ENCODE measurements at regions not wholly inside any gene's neighbourhood (a gene's known extent, or its start where the extent isn't known, plus 50 kb on each side); places are given as distances from the start of the nearest gene placed in this dataset.

DNA sequence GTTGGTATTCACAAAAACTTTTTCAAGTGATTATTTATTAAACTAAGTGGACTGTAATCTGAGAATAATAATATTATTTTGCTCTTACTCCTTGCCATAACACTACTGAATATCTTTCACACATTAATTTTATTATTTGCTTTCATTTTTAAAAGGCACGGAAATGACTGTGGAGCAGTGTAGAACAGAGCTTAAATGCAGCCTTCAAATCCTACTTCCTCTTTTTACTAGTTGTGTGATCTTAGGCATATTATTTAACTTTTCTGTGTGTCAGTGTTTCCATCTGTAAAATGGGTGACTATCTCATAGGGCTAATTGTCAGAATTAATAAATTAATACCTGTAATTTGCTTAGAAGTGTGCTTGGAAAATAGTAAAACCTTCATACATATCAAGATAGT, 55.5 kb upstream of the SLC8A1 start:
- no peak overlapping the region for H3K27ac ChIP-seq
- no peak for TF ChIP-seq POLR2A (IDR thresholded peaks at IDR 0.05)
- TF ChIP-seq, protein P1, sequence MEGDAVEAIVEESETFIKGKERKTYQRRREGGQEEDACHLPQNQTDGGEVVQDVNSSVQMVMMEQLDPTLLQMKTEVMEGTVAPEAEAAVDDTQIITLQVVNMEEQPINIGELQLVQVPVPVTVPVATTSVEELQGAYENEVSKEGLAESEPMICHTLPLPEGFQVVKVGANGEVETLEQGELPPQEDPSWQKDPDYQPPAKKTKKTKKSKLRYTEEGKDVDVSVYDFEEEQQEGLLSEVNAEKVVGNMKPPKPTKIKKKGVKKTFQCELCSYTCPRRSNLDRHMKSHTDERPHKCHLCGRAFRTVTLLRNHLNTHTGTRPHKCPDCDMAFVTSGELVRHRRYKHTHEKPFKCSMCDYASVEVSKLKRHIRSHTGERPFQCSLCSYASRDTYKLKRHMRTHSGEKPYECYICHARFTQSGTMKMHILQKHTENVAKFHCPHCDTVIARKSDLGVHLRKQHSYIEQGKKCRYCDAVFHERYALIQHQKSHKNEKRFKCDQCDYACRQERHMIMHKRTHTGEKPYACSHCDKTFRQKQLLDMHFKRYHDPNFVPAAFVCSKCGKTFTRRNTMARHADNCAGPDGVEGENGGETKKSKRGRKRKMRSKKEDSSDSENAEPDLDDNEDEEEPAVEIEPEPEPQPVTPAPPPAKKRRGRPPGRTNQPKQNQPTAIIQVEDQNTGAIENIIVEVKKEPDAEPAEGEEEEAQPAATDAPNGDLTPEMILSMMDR (IDR thresholded peaks at IDR 0.05) = no peak
- WGBS (ENCODE audit: insufficient coverage, low coverage, low lambda C conversion rate, missing lambda C conversion rate) = 45% methylated on average over 1 of the region's 1 CpG
- no peak overlapping the region for H3K4me3 ChIP-seq
- H3K27me3 ChIP-seq = no peaks in the 10 kb centered on the region
- ATAC-seq (no peak), DNase-seq (no peak)
- H3K4me1 ChIP-seq = no peaks in the 10 kb centered on the region
- no peaks in the 10 kb centered on the region for H3K9me3 ChIP-seq
- intact Hi-C loops (cut with DNase I) = no loop called here
- H3K36me3 ChIP-seq = no peaks in the 10 kb centered on the region

DNA sequence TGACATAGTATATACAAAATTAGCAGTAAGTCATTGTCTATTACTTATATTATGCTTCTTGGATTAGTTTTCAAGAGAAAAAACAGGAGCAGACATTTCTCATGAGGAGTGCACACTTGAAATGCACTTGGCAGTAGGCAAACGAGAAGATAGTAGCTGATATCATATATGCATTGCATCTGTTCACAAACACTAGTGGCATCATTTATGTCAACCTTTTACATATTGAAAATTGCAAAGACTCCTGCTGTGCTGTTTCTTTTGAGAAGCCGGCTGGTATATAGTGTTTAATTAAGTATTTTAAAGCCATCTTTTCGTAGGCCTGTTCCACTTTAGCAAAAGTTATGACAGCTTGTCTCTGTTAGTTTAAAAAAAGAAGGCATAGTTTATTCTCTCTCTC, 58.4 kb upstream of the SLC8A1 start:
- ATAC-seq (no peak), DNase-seq (no peak)
- 37% methylated on average over 3 of the region's 3 CpGs for WGBS (ENCODE audit: insufficient coverage, low coverage, low lambda C conversion rate, missing lambda C conversion rate)
- H3K27me3 ChIP-seq = no peaks in the 10 kb centered on the region
- H3K4me1 ChIP-seq = no peaks in the 10 kb centered on the region
- H3K36me3 ChIP-seq = no peaks in the 10 kb centered on the region
- TF ChIP-seq, protein P1 (IDR thresholded peaks at IDR 0.05) = no peak
- TF ChIP-seq POLR2A (IDR thresholded peaks at IDR 0.05) = no peak
- H3K27ac ChIP-seq = no peak overlapping the region
- intact Hi-C loops (cut with DNase I) = no loop called here
- no peak overlapping the region for H3K4me3 ChIP-seq
- H3K9me3 ChIP-seq = no peaks in the 10 kb centered on the region

DNA sequence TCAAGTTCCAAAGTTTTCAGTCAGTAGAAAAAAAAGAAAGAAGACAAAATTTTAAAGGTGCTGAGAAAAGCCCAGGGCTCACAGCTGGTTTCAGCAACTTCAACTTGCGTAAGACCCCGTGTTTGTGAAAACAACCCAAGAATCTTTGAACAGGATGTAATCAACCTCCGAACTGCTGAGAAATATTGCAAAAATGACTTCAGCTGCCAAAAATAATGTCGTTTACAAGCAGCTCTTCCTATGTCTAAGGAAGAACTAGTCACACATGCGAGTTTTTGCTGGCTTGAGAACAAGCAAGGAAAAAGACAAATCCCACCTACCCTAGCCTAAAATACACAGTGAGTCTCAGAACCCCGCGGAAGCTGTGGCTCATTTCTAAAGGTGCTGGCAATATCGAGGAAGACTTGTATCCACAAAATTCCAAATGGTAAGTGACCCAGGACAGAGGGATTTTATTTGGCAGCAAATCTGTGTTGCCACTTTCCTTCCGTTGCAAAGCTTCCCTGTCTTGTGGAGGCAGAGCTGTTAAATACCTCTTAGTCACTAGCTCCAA, 59.8 kb upstream of the SLC8A1 start:
- intact Hi-C loops (cut with DNase I) = no loop called here
- TF ChIP-seq POLR2A (IDR thresholded peaks at IDR 0.05) = peak; percentile 34
- TF ChIP-seq, protein P1 (IDR thresholded peaks at IDR 0.05) = no peak
- 14% methylated on average over 9 of the region's 9 CpGs for WGBS (ENCODE audit: insufficient coverage, low coverage, low lambda C conversion rate, missing lambda C conversion rate)

DNA sequence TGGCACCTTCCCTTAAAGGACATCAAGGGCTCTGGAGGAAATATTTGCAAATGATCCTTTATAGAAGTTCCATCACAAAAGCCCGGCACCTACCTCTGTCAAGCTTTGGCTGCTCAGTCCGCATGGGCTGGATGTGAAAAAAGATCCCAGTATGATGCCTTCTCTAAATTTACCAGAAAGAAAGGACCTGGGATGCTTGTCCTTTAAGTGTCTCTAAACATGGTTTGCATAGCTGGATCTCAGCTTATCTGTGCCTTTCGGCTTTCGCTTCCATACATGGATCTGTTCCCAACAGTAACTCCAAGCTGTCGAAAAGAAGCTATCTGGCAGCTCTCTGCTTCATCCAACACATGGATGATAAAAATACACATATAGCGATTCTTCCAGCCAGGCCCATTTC, 60.4 kb upstream of the SLC8A1 start:
- H3K36me3 ChIP-seq = no peaks in the 10 kb centered on the region
- H3K4me3 ChIP-seq = peak overlapping the region; percentile 6 to 31 (median 23)
- TF ChIP-seq, protein P1 (IDR thresholded peaks at IDR 0.05) = no peak
- no peak for TF ChIP-seq POLR2A (IDR thresholded peaks at IDR 0.05)
- peak in 1 of 3 donors; percentile 37 for DNase-seq
- H3K27ac ChIP-seq = peak overlapping the region; percentile 13 to 66 (median 32)
- peak; percentile 22 to 64 (median 42) for ATAC-seq
- WGBS (ENCODE audit: insufficient coverage, low coverage, low lambda C conversion rate, missing lambda C conversion rate) = 32% methylated on average over 5 of the region's 6 CpGs
- H3K9me3 ChIP-seq = no peaks in the 10 kb centered on the region
- intact Hi-C loops (cut with DNase I) = no loop called here
- H3K27me3 ChIP-seq = no peaks in the 10 kb centered on the region
- H3K4me1 ChIP-seq = no peaks in the 10 kb centered on the region

More for the DNA sequence above, 59.8 kb upstream of the SLC8A1 start:
- DNase-seq (peak in 1 of 3 donors; percentile 45), ATAC-seq (peak; percentile 57 to 81 (median 70))
- Histone ChIP-seq H3K36me3 (no peaks in the 10 kb centered on the region), H3K4me3 (peak overlapping the region; percentile 6 to 31 (median 23)), H3K27me3 (no peaks in the 10 kb centered on the region), H3K4me1 (no peaks in the 10 kb centered on the region), H3K9me3 (no peaks in the 10 kb centered on the region), H3K27ac (peak overlapping the region; percentile 13 to 66 (median 32))
